Natural killer cell (primary cell): ENCODE measurements at regions not wholly inside any gene's neighbourhood (a gene's known extent, or its start where the extent isn't known, plus 50 kb on each side); places are given as distances from the start of the nearest gene placed in this dataset.

Experiments used
- ATAC-seq, 3 donors: fragments of 150-1000 bp in 2 of 3; fragments of 200-7000 bp in 1 of 3; cut with Tn5 transposase; 1 replicate in 1 of 3; 2 replicates in 2 of 3; pipeline ENCODE4 v1.10.0; 2021; ENCODE audit warnings: mild to moderate bottlenecking in 2 of 3, moderate library complexity in 2 of 3
- DNase-seq, 2 donors: peaks; one replicate each; pipeline versions ENCODE4 v3.0.0 to v3.0.0-alpha.2; 2013 to 2021; ENCODE audit warnings: mixed read lengths in 1 of 2
- H3K27ac ChIP-seq: one replicate; pipeline ENCODE4 v1.5.1; 2013; ENCODE audit warnings: mild to moderate bottlenecking, low read length
- H3K27me3 ChIP-seq: one replicate; pipeline ENCODE4 v1.6.1; 2013; ENCODE audit warnings: low read length; ENCODE audit not compliant: control insufficient read depth, insufficient read depth
- H3K36me3 ChIP-seq: one replicate; pipeline ENCODE4 v1.6.1; 2013; ENCODE audit warnings: low read length; ENCODE audit not compliant: control insufficient read depth, insufficient read depth
- H3K4me1 ChIP-seq: one replicate; pipeline ENCODE4 v1.6.1; 2013; ENCODE audit warnings: low read length; ENCODE audit not compliant: control insufficient read depth, insufficient read depth
- H3K4me3 ChIP-seq: one replicate; pipeline ENCODE4 v1.5.1; 2013; ENCODE audit warnings: low read length
- H3K9me3 ChIP-seq: one replicate; pipeline ENCODE4 v1.6.1; 2013; ENCODE audit warnings: low read length; ENCODE audit not compliant: control insufficient read depth, insufficient read depth
- H3K27ac Mint-ChIP-seq, 2 donors: one replicate each; pipeline ENCODE4 v1.8.0; 2022; ENCODE audit warnings: mild to moderate bottlenecking in 2 of 2, mixed read lengths in 2 of 2, moderate library complexity in 1 of 2
- H3K27me3 Mint-ChIP-seq, 2 donors: one replicate each; pipeline ENCODE4 v1.8.0; 2022; ENCODE audit warnings: low read depth in 2 of 2, mixed read lengths in 2 of 2
- H3K36me3 Mint-ChIP-seq: one replicate; pipeline ENCODE4 v1.8.0; 2022; ENCODE audit warnings: mixed read lengths
- H3K4me1 Mint-ChIP-seq, 2 donors: one replicate each; pipeline ENCODE4 v1.8.0; 2022; ENCODE audit warnings: mixed read lengths in 2 of 2
- H3K4me3 Mint-ChIP-seq: one replicate; pipeline ENCODE4 v1.8.0; 2022; ENCODE audit warnings: mild to moderate bottlenecking, moderate library complexity, mixed read lengths
- H3K9me3 Mint-ChIP-seq, 2 donors: one replicate each; pipeline ENCODE4 v1.8.0; 2022; ENCODE audit warnings: mixed read lengths in 2 of 2
- CTCF ChIP-seq: fragments of 200-600 bp; IDR thresholded peaks from one replicate; pipeline ENCODE4 v1.8.0; 2022; ENCODE audit warnings: antibody characterized with exemption
- WGBS: methylation state at CpG from one replicate; pipeline ENCODE4 v1.1.7; 2013; ENCODE audit warnings: missing lambda C conversion rate; ENCODE audit not compliant: insufficient coverage; 5-methylcytosine and 5-hydroxymethylcytosine counted together
- intact Hi-C: fragments of 100-400 bp; cut with micrococcal nuclease; formaldehyde crosslinking; loops from one replicate; pipeline ENCODE4 v1.14.2; 2022

- Mint-ChIP-seq H3K4me1 (peaks cover 10 to 11% of the 10 kb centered on the region in 2 donors), H3K36me3 (no peaks in the 10 kb centered on the region), H3K9me3 (no peaks in the 10 kb centered on the region), H3K4me3 (no peak overlapping the region), H3K27me3 (peaks cover 0 to 2% of the 10 kb centered on the region in 2 donors), H3K27ac (no peak overlapping the region)
- H3K36me3 ChIP-seq: no peaks in the 10 kb centered on the region
- TF ChIP-seq CTCF: no peak
- ATAC-seq: no peak
- no peak for DNase-seq
- intact Hi-C loops: no loop called here
- H3K4me1 ChIP-seq: peaks cover 7% of the 10 kb centered on the region
- H3K4me3 ChIP-seq: no peak overlapping the region
- WGBS: 100% methylated on average over 3 of the region's 3 CpGs
- H3K9me3 ChIP-seq: no peaks in the 10 kb centered on the region
- no peaks in the 10 kb centered on the region for H3K27me3 ChIP-seq
- no peak overlapping the region for H3K27ac ChIP-seq
These were observed 137.5 kb upstream of the JUN start for GRCh38 chr1:58921342-58921741.

GRCh38 chr1:58921751-58922150, 137.9 kb upstream of the JUN start:
- Mint-ChIP-seq H3K9me3 (no peaks in the 10 kb centered on the region), H3K36me3 (no peaks in the 10 kb centered on the region), H3K4me3 (no peak overlapping the region), H3K27me3 (peaks cover 0 to 2% of the 10 kb centered on the region in 2 donors), H3K4me1 (peaks cover 10 to 11% of the 10 kb centered on the region in 2 donors), H3K27ac (no peak overlapping the region)
- H3K27me3 ChIP-seq: no peaks in the 10 kb centered on the region
- ATAC-seq (no peak), DNase-seq (no peak)
- 91% methylated on average over 2 of the region's 2 CpGs for WGBS
- no peaks in the 10 kb centered on the region for H3K9me3 ChIP-seq
- intact Hi-C loops: no loop called here
- no peak overlapping the region for H3K4me3 ChIP-seq
- no peak overlapping the region for H3K27ac ChIP-seq
- no peak for TF ChIP-seq CTCF
- peaks cover 7% of the 10 kb centered on the region for H3K4me1 ChIP-seq
- no peaks in the 10 kb centered on the region for H3K36me3 ChIP-seq

- no peaks in the 10 kb centered on the region for H3K27me3 ChIP-seq
- intact Hi-C loops: no loop called here
- H3K36me3 Mint-ChIP-seq: no peaks in the 10 kb centered on the region
- no peak overlapping the region for H3K4me3 Mint-ChIP-seq
- H3K36me3 ChIP-seq: no peaks in the 10 kb centered on the region
- no peak overlapping the region for H3K27ac ChIP-seq
- 43% methylated on average over 13 of the region's 13 CpGs for WGBS
- DNase-seq: peak in 1 of 2 donors; percentile 72
- H3K9me3 Mint-ChIP-seq: no peaks in the 10 kb centered on the region
- H3K4me1 Mint-ChIP-seq: peaks cover 10 to 11% of the 10 kb centered on the region in 2 donors
- H3K27ac Mint-ChIP-seq: peak overlapping the region in 1 of 2 donors; percentile 17
- ATAC-seq: peak; percentile 64 to 85 (median 74)
- peaks cover 7% of the 10 kb centered on the region for H3K4me1 ChIP-seq
- no peaks in the 10 kb centered on the region for H3K27me3 Mint-ChIP-seq
- no peak overlapping the region for H3K4me3 ChIP-seq
- TF ChIP-seq CTCF: no peak
- no peaks in the 10 kb centered on the region for H3K9me3 ChIP-seq
These were observed 138.6 kb upstream of the JUN start for GRCh38 chr1:58922302-58923089.

- Histone ChIP-seq H3K36me3 (no peaks in the 10 kb centered on the region), H3K9me3 (no peaks in the 10 kb centered on the region), H3K27ac (no peak overlapping the region), H3K27me3 (no peaks in the 10 kb centered on the region), H3K4me1 (peaks cover 7% of the 10 kb centered on the region), H3K4me3 (no peak overlapping the region)
- no peaks in the 10 kb centered on the region for H3K36me3 Mint-ChIP-seq
- TF ChIP-seq CTCF: no peak
- H3K4me3 Mint-ChIP-seq: no peak overlapping the region
- H3K9me3 Mint-ChIP-seq: no peaks in the 10 kb centered on the region
- intact Hi-C loops: no loop called here
- 80% methylated on average over 2 of the region's 3 CpGs for whole genome bisulfite sequencing
- DNase-seq: no peak
- H3K27me3 Mint-ChIP-seq: no peaks in the 10 kb centered on the region
- H3K4me1 Mint-ChIP-seq: peaks cover 10 to 11% of the 10 kb centered on the region in 2 donors
- no peak for ATAC-seq
- H3K27ac Mint-ChIP-seq: peak overlapping the region in 1 of 2 donors; percentile 17
These were observed 139.2 kb upstream of the JUN start for GRCh38 chr1:58923090-58923470.
